Glutamatergic neuron (in vitro differentiated cells): ENCODE measurements at regions not wholly inside any gene's neighbourhood (a gene's known extent, or its start where the extent isn't known, plus 50 kb on each side); places are given as distances from the start of the nearest gene placed in this dataset.

Source experiments
- DNase-seq: peaks from one replicate; pipeline ENCODE4 v3.0.0; 2022
- H3K27ac Mint-ChIP-seq: one replicate; pipeline ENCODE4 v1.8.0; 2020; ENCODE audit warnings: mild to moderate bottlenecking, mixed read lengths, inconsistent platforms; ENCODE audit not compliant: unreplicated experiment
- H3K27me3 Mint-ChIP-seq: one replicate; pipeline ENCODE4 v1.8.0; 2020; ENCODE audit warnings: mild to moderate bottlenecking, moderate library complexity, mixed read lengths, inconsistent platforms; ENCODE audit not compliant: unreplicated experiment
- H3K36me3 Mint-ChIP-seq: one replicate; pipeline ENCODE4 v1.8.0; 2020; ENCODE audit warnings: mild to moderate bottlenecking, mixed read lengths, inconsistent platforms; ENCODE audit not compliant: unreplicated experiment
- H3K4me1 Mint-ChIP-seq: one replicate; pipeline ENCODE4 v1.8.0; 2020; ENCODE audit warnings: mild to moderate bottlenecking, low read depth, mixed read lengths, inconsistent platforms; ENCODE audit not compliant: unreplicated experiment
- H3K4me3 Mint-ChIP-seq: one replicate; pipeline ENCODE4 v1.8.0; 2020; ENCODE audit warnings: mild to moderate bottlenecking, mixed read lengths, inconsistent platforms; ENCODE audit not compliant: unreplicated experiment
- H3K9me3 Mint-ChIP-seq: one replicate; pipeline ENCODE4 v1.8.0; 2020; ENCODE audit warnings: mild to moderate bottlenecking, moderate library complexity, mixed read lengths, inconsistent platforms; ENCODE audit not compliant: unreplicated experiment
- CTCF ChIP-seq: fragments of 200-600 bp; sonication (generic); IDR thresholded peaks from one replicate; pipeline ENCODE4 v1.5.0; 2021; ENCODE audit not compliant: partially characterized antibody, unreplicated experiment

- no peaks in the 10 kb centered on the region for H3K36me3 Mint-ChIP-seq
- no peak overlapping the region for H3K27ac Mint-ChIP-seq
- H3K4me3 Mint-ChIP-seq: no peak overlapping the region
- H3K27me3 Mint-ChIP-seq: no peaks in the 10 kb centered on the region
- H3K4me1 Mint-ChIP-seq: no peaks in the 10 kb centered on the region
- H3K9me3 Mint-ChIP-seq: no peaks in the 10 kb centered on the region
- no peak for TF ChIP-seq CTCF
- DNase-seq: no peak
Measured at GRCh38 chr14:65195042-65195719, 92.9 kb upstream of the MAX start.

GRCh38 chr14:65198346-65198745, 96.0 kb upstream of the MAX start:
- no peak overlapping the region for H3K4me3 Mint-ChIP-seq
- DNase-seq: no peak
- H3K27me3 Mint-ChIP-seq: no peaks in the 10 kb centered on the region
- H3K9me3 Mint-ChIP-seq: no peaks in the 10 kb centered on the region
- H3K4me1 Mint-ChIP-seq: no peaks in the 10 kb centered on the region
- TF ChIP-seq CTCF: no peak
- H3K36me3 Mint-ChIP-seq: no peaks in the 10 kb centered on the region
- H3K27ac Mint-ChIP-seq: no peak overlapping the region

DNA sequence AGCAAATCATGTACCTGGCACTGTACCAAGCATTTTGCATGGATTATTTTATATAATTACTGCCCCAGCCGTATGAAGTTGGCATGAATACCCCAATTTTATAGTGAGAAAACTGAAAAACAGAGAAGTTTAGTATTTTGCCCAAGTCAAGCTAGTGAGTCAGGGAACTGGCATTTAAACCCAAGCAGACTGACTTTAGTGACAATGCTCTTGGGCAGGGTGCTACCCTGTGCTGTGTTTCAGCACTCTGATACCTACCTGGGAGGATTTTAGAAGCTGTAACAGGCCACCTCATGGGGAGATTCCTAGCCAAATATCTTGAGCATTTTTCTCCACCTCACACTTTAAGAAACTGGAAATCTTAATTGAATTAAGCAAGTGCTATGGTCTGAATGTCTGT, 98.1 kb upstream of the MAX start:
- H3K4me3 Mint-ChIP-seq: no peak overlapping the region

GRCh38 chr14:65203574-65203973, 101.3 kb upstream of the MAX start:
- DNase-seq: no peak
- no peak for TF ChIP-seq CTCF
- H3K27ac Mint-ChIP-seq: no peak overlapping the region

More for the DNA sequence above, 98.1 kb upstream of the MAX start:
- H3K27ac Mint-ChIP-seq: no peak overlapping the region
- no peak for DNase-seq
- H3K4me1 Mint-ChIP-seq: peaks cover 5% of the 10 kb centered on the region
- no peaks in the 10 kb centered on the region for H3K36me3 Mint-ChIP-seq
- no peak for TF ChIP-seq CTCF
- H3K9me3 Mint-ChIP-seq: no peaks in the 10 kb centered on the region
- H3K27me3 Mint-ChIP-seq: no peaks in the 10 kb centered on the region

GRCh38 chr14:65204056-65204455, 101.7 kb upstream of the MAX start:
- peaks cover 2% of the 10 kb centered on the region for H3K27me3 Mint-ChIP-seq
- peaks cover 7% of the 10 kb centered on the region for H3K4me1 Mint-ChIP-seq
- no peak for TF ChIP-seq CTCF
- no peak overlapping the region for H3K27ac Mint-ChIP-seq
- H3K9me3 Mint-ChIP-seq: no peaks in the 10 kb centered on the region
- no peak for DNase-seq
- no peak overlapping the region for H3K4me3 Mint-ChIP-seq
- no peaks in the 10 kb centered on the region for H3K36me3 Mint-ChIP-seq

More at GRCh38 chr14:65203574-65203973, 101.3 kb upstream of the MAX start:
- H3K9me3 Mint-ChIP-seq: no peaks in the 10 kb centered on the region
- no peaks in the 10 kb centered on the region for H3K36me3 Mint-ChIP-seq
- H3K27me3 Mint-ChIP-seq: no peaks in the 10 kb centered on the region
- peaks cover 7% of the 10 kb centered on the region for H3K4me1 Mint-ChIP-seq
- H3K4me3 Mint-ChIP-seq: no peak overlapping the region
